ENCODE measurements at regions not wholly inside any gene's neighbourhood (a gene's known extent, or its start where the extent isn't known, plus 50 kb on each side); places are given as distances from the start of the nearest gene placed in this dataset.

DNA sequence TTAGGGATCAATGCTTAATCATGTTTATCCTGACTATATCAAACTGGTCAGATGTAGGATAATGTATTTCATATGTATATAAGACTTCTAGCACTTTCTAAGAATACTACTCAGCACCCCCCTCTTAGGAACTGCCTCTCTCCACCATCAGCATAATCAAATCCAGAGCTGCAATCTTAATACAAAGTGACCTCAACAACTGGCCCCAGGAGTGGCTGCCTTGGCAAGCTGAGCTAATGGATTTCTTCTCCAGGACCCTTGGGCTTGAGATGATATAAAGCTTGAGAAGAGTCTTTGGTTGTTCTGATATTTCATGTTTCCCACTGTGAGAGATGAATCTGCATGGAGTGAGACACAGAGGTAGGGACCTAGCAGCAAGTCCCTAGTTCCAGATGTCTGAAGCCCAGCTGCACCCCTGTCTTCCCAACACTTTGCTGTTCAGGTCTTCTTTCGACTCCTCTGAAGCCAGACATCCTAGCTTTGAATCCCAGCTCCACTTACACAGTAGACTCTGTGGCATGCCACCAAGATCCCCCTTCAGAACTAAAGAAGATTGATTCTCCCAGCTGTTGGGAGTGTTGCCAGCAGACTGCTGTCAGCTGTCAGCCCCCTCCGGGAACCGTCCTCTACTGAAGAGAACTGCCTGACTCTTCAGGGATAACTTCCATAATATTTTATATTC, 309.3 kb upstream of the UBE2E2 start:
- Histone ChIP-seq H3K4me3 (ENCODE audit: low read depth, low read length, poor library complexity, severe bottlenecking) (no peak overlapping the region), H3K4me1 (ENCODE audit: insufficient read depth, low read length, severe bottlenecking) (no peaks in the 10 kb centered on the region), H3K9ac (ENCODE audit: low read length) (no peak overlapping the region), H3K4me2 (ENCODE audit: low read length) (no peak overlapping the region), H3K36me3 (ENCODE audit: insufficient read depth, low read length) (no peaks in the 10 kb centered on the region), H3K9me3 (ENCODE audit: low read length) (no peaks in the 10 kb centered on the region), H3F3A (ENCODE audit: insufficient read depth, low read length) (no peaks in the 10 kb centered on the region), H3K9me2 (ENCODE audit: low read depth, low read length) (no peaks in the 10 kb centered on the region), H2AFZ (ENCODE audit: low read length) (no peak overlapping the region), H3K27ac (ENCODE audit: low read depth, low read length, poor library complexity, severe bottlenecking) (no peak overlapping the region), H3K27me3 (ENCODE audit: insufficient read depth, low read length) (no peaks in the 10 kb centered on the region; the same call in 1 of the 2 replicates), H4K20me1 (ENCODE audit: insufficient read depth, low read length) (no peaks in the 10 kb centered on the region), H3K79me2 (ENCODE audit: insufficient read depth, low read length) (no peaks in the 10 kb centered on the region)
- TF ChIP-seq EZH2 (IDR thresholded peaks at IDR 0.05; ENCODE audit: borderline replicate concordance, low read length) (no peak), CTCF (IDR thresholded peaks at IDR 0.05; ENCODE audit: low read length) (no peak)

- H2AFZ ChIP-seq (ENCODE audit: low read length): no peak overlapping the region
- no peaks in the 10 kb centered on the region; the same call in 1 of the 2 replicates for H3K27me3 ChIP-seq (ENCODE audit: insufficient read depth, low read length)
- H3K4me2 ChIP-seq (ENCODE audit: low read length): no peak overlapping the region
- no peaks in the 10 kb centered on the region for H3K36me3 ChIP-seq (ENCODE audit: insufficient read depth, low read length)
- no peak for TF ChIP-seq EZH2 (IDR thresholded peaks at IDR 0.05; ENCODE audit: borderline replicate concordance, low read length)
- TF ChIP-seq CTCF (IDR thresholded peaks at IDR 0.05; ENCODE audit: low read length): no peak
- no peak overlapping the region for H3K4me3 ChIP-seq (ENCODE audit: low read depth, low read length, poor library complexity, severe bottlenecking)
- no peaks in the 10 kb centered on the region for H3K4me1 ChIP-seq (ENCODE audit: insufficient read depth, low read length, severe bottlenecking)
- H3K27ac ChIP-seq (ENCODE audit: low read depth, low read length, poor library complexity, severe bottlenecking): no peak overlapping the region
- no peaks in the 10 kb centered on the region for H3K79me2 ChIP-seq (ENCODE audit: insufficient read depth, low read length)
- H3K9ac ChIP-seq (ENCODE audit: low read length): no peak overlapping the region
- no peaks in the 10 kb centered on the region for H3K9me2 ChIP-seq (ENCODE audit: low read depth, low read length)
- no peaks in the 10 kb centered on the region for H3F3A ChIP-seq (ENCODE audit: insufficient read depth, low read length)
- no peaks in the 10 kb centered on the region for H3K9me3 ChIP-seq (ENCODE audit: low read length)
- no peaks in the 10 kb centered on the region for H4K20me1 ChIP-seq (ENCODE audit: insufficient read depth, low read length)
These were observed 308.3 kb upstream of the UBE2E2 start for GRCh38 chr3:22894865-22895264.

DNA sequence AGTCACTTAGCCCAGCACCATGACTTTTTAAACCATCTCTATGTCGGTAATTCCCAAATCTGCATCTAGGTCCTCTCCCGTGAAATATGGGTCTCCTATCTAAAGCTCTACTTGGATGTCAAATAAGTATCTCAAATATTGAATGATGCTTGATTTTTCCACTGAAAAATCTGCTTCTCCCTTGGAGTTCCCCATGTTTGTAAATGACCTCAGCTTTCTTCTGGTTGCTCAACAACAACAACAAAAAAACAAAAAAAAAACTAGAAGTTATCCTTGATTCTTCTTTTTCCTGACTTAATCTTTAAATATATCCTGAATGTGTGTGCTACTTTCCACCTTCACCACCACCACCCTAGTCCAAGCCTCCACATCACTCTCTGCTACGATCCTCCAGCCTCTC, 307.5 kb upstream of the UBE2E2 start:
- no peaks in the 10 kb centered on the region; the same call in 1 of the 2 replicates for H3K9me3 ChIP-seq (ENCODE audit: low read length)
- no peak for TF ChIP-seq EZH2 (IDR thresholded peaks at IDR 0.05; ENCODE audit: borderline replicate concordance, low read length)
- no peak for TF ChIP-seq CTCF (IDR thresholded peaks at IDR 0.05; ENCODE audit: low read length)
- no peaks in the 10 kb centered on the region for H3F3A ChIP-seq (ENCODE audit: insufficient read depth, low read length)
- no peaks in the 10 kb centered on the region; the same call in 1 of the 2 replicates for H3K27me3 ChIP-seq (ENCODE audit: insufficient read depth, low read length)
- H3K4me1 ChIP-seq (ENCODE audit: insufficient read depth, low read length, severe bottlenecking): no peaks in the 10 kb centered on the region
- no peaks in the 10 kb centered on the region for H3K9me2 ChIP-seq (ENCODE audit: low read depth, low read length)
- no peak overlapping the region for H3K27ac ChIP-seq (ENCODE audit: low read depth, low read length, poor library complexity, severe bottlenecking)
- H3K36me3 ChIP-seq (ENCODE audit: insufficient read depth, low read length): no peaks in the 10 kb centered on the region
- H3K9ac ChIP-seq (ENCODE audit: low read length): no peak overlapping the region
- no peak overlapping the region for H3K4me2 ChIP-seq (ENCODE audit: low read length)
- H4K20me1 ChIP-seq (ENCODE audit: insufficient read depth, low read length): no peaks in the 10 kb centered on the region
- H3K79me2 ChIP-seq (ENCODE audit: insufficient read depth, low read length): no peaks in the 10 kb centered on the region
- H3K4me3 ChIP-seq (ENCODE audit: low read depth, low read length, poor library complexity, severe bottlenecking): no peak overlapping the region
- no peak overlapping the region for H2AFZ ChIP-seq (ENCODE audit: low read length)
